ENCODE measurements at regions not wholly inside any gene's neighbourhood (a gene's known extent, or its start where the extent isn't known, plus 50 kb on each side); places are given as distances from the start of the nearest gene placed in this dataset.

- intact Hi-C loops (cut with DNase I), result no loop called here
- no peaks in the 10 kb centered on the region for H3K9me3 ChIP-seq (ENCODE audit: control insufficient read depth, low read length)
- no peaks in the 10 kb centered on the region for H3K4me1 ChIP-seq (ENCODE audit: control insufficient read depth, insufficient read depth, low read length)
- no peaks in the 10 kb centered on the region for H3K27me3 ChIP-seq (ENCODE audit: control insufficient read depth, insufficient read depth)
- DNase-seq, result no peak
- no peak overlapping the region for H3K27ac ChIP-seq (ENCODE audit: low read length)
- H3K4me3 ChIP-seq (ENCODE audit: low read length), result no peak overlapping the region
- WGBS, result 53% methylated on average over 1 of the region's 1 CpG
- no peak for ATAC-seq
Observed at GRCh38 chr1:76006234-76006633, 68.3 kb upstream of the ST6GALNAC3 start.

GRCh38 chr1:76010802-76011201 is 63.7 kb upstream of the ST6GALNAC3 start:
- Histone ChIP-seq H3K9me3 (ENCODE audit: control insufficient read depth, low read length) (no peaks in the 10 kb centered on the region), H3K27ac (ENCODE audit: low read length) (no peak overlapping the region), H3K4me3 (ENCODE audit: low read length) (no peak overlapping the region), H3K4me1 (ENCODE audit: control insufficient read depth, insufficient read depth, low read length) (no peaks in the 10 kb centered on the region), H3K27me3 (ENCODE audit: control insufficient read depth, insufficient read depth) (no peaks in the 10 kb centered on the region)
- ATAC-seq (no peak), DNase-seq (no peak)
- intact Hi-C loops (cut with DNase I), result no loop called here
- WGBS, result 81% methylated on average over 4 of the region's 4 CpGs

DNA sequence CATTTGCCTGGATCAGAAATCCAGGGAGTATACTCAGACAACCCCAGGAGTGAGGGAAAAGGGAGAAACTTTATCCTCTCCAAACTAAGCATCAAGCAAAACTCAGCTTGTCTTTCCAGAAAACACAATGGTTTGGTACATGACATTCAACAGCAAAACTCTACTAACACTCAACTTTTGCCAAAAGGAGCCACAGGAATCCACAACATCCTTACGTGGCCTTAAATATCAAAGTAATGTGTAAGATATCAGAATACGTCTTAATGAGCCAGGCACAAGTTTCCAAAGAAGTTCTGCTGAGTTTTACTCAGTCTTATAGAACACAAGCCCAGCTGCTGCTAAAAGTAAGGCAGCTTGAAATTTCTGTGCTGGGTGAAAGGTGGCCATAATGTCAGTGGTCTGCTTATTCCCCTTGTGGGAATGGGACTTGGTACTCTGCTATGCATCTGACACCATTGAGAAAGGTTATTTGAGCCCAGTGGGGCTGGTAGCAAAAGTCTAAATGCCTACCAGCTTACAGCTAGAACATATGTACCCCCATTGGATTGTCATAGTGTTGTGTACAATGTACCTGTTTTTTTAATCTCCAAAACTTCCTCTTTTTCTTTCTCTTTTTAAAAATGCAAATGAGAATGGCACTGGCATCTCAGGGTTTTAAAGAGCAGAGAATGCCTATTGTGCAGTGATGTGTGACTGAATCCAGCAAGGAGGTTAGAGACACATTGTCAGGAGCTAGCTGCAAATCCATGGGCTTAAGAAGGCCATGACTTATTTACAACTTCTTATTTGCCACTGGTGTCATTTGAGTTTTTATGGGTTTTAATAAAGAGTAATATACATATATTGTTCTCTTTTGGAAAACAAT is 62.0 kb upstream of the ST6GALNAC3 start:
- ATAC-seq, result no peak
- no peak overlapping the region for H3K27ac ChIP-seq (ENCODE audit: low read length)
- no peaks in the 10 kb centered on the region for H3K27me3 ChIP-seq (ENCODE audit: control insufficient read depth, insufficient read depth)
- no peak overlapping the region for H3K4me3 ChIP-seq (ENCODE audit: low read length)
- H3K4me1 ChIP-seq (ENCODE audit: control insufficient read depth, insufficient read depth, low read length), result no peaks in the 10 kb centered on the region
- DNase-seq, result no peak
- intact Hi-C loops (cut with DNase I), result no loop called here
- WGBS, result 79% methylated on average over 2 of the region's 2 CpGs
- no peaks in the 10 kb centered on the region for H3K9me3 ChIP-seq (ENCODE audit: control insufficient read depth, low read length)

GRCh38 chr1:76013206-76013581 is 61.4 kb upstream of the ST6GALNAC3 start:
- H3K9me3 ChIP-seq (ENCODE audit: control insufficient read depth, low read length), result no peaks in the 10 kb centered on the region
- no peaks in the 10 kb centered on the region for H3K4me1 ChIP-seq (ENCODE audit: control insufficient read depth, insufficient read depth, low read length)
- no peak overlapping the region for H3K4me3 ChIP-seq (ENCODE audit: low read length)
- no peak overlapping the region for H3K27ac ChIP-seq (ENCODE audit: low read length)
- DNase-seq, result no peak
- intact Hi-C loops (cut with DNase I), result no loop called here
- no peaks in the 10 kb centered on the region for H3K27me3 ChIP-seq (ENCODE audit: control insufficient read depth, insufficient read depth)
- no peak for ATAC-seq

GRCh38 chr1:76015478-76016103 is 59.0 kb upstream of the ST6GALNAC3 start:
- H3K27me3 ChIP-seq (ENCODE audit: control insufficient read depth, insufficient read depth), result no peaks in the 10 kb centered on the region
- 94% methylated on average over 1 of the region's 1 CpG for WGBS
- H3K4me3 ChIP-seq (ENCODE audit: low read length), result no peak overlapping the region
- DNase-seq, result no peak
- no peaks in the 10 kb centered on the region for H3K4me1 ChIP-seq (ENCODE audit: control insufficient read depth, insufficient read depth, low read length)
- no peaks in the 10 kb centered on the region for H3K9me3 ChIP-seq (ENCODE audit: control insufficient read depth, low read length)
- no peak for ATAC-seq
- no peak overlapping the region for H3K27ac ChIP-seq (ENCODE audit: low read length)
- intact Hi-C loops (cut with DNase I), result no loop called here

GRCh38 chr1:76018045-76018444 is 56.5 kb upstream of the ST6GALNAC3 start:
- intact Hi-C loops (cut with DNase I), result no loop called here
- Histone ChIP-seq H3K4me1 (ENCODE audit: control insufficient read depth, insufficient read depth, low read length) (no peaks in the 10 kb centered on the region), H3K27me3 (ENCODE audit: control insufficient read depth, insufficient read depth) (no peaks in the 10 kb centered on the region), H3K27ac (ENCODE audit: low read length) (no peak overlapping the region), H3K9me3 (ENCODE audit: control insufficient read depth, low read length) (no peaks in the 10 kb centered on the region), H3K4me3 (ENCODE audit: low read length) (no peak overlapping the region)
- WGBS, result 69% methylated on average over 2 of the region's 2 CpGs
- DNase-seq (no peak), ATAC-seq (no peak)

- Histone ChIP-seq H3K27ac (ENCODE audit: low read length) (no peak overlapping the region), H3K4me3 (ENCODE audit: low read length) (no peak overlapping the region), H3K27me3 (ENCODE audit: control insufficient read depth, insufficient read depth) (no peaks in the 10 kb centered on the region), H3K4me1 (ENCODE audit: control insufficient read depth, insufficient read depth, low read length) (no peaks in the 10 kb centered on the region), H3K9me3 (ENCODE audit: control insufficient read depth, low read length) (no peaks in the 10 kb centered on the region)
- ATAC-seq (no peak), DNase-seq (no peak)
- WGBS, result 41% methylated on average over 4 of the region's 4 CpGs
- intact Hi-C loops (cut with DNase I), result no loop called here
Observed at GRCh38 chr1:76021846-76022245, 52.7 kb upstream of the ST6GALNAC3 start.

DNA sequence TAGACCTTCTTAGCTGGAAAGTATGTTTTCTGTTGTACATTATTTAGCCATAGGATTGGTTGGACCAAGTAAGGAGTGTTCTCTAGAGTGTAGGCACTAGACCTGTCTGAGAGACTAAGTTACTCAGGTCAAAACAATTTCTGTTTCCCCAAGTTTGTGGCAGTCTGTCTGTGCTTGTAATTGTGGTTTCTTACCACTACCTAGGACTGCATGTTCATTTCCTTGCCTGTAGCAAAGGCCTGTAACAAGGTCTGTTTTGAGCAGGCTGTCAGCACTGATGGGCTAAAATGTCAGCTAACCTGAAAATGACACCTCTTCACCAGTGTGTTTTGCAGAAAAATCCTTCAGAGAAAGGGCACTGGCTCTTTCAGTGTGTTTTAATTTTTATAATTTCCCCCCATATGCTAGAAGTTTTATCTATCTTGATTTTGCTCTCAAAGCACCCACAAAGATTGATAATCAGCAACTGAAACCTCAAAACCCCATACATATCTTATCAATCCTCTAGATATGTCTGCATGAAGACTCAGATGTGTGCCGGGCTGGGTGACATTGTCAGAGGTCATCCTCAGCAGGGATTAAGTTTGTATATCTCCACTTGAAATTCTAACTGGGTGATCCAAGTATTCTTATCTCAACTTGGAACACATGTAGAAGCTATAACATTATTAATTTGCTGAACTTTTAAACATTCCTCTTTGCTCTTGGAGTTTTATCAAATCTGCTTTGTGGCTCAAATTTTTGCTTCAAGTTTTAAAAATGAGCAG is 50.7 kb upstream of the ST6GALNAC3 start:
- WGBS, result 24% methylated on average over 1 of the region's 1 CpG

More for the DNA sequence above, 50.7 kb upstream of the ST6GALNAC3 start:
- DNase-seq (no peak), ATAC-seq (no peak)
- H3K9me3 ChIP-seq (ENCODE audit: control insufficient read depth, low read length), result no peaks in the 10 kb centered on the region
- intact Hi-C loops (cut with DNase I), result no loop called here
- no peak overlapping the region for H3K4me3 ChIP-seq (ENCODE audit: low read length)
- no peaks in the 10 kb centered on the region for H3K27me3 ChIP-seq (ENCODE audit: control insufficient read depth, insufficient read depth)
- H3K4me1 ChIP-seq (ENCODE audit: control insufficient read depth, insufficient read depth, low read length), result no peaks in the 10 kb centered on the region
- no peak overlapping the region for H3K27ac ChIP-seq (ENCODE audit: low read length)
